ENCODE measurements at regions not wholly inside any gene's neighbourhood (a gene's known extent, or its start where the extent isn't known, plus 50 kb on each side); places are given as distances from the start of the nearest gene placed in this dataset.

DNA sequence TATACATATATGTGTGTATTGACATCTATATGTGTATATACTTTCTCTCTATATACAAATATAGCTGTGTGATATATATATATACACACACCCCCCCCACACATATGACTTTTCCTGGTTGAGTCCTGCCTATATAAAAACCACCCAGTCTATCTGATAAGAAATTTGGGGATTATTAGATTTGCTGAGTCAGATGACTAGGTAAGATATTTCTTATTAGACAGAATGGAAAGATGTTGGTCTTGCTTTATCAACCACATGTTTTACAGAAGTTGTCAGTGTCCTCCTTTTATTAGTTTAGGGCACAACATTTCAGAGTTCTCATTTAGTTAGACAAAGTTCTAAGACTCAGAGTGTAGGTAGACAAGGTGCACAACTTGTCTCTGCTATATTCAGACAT lies 953.3 kb downstream of the METTL15 start:
- TF ChIP-seq, protein P1, sequence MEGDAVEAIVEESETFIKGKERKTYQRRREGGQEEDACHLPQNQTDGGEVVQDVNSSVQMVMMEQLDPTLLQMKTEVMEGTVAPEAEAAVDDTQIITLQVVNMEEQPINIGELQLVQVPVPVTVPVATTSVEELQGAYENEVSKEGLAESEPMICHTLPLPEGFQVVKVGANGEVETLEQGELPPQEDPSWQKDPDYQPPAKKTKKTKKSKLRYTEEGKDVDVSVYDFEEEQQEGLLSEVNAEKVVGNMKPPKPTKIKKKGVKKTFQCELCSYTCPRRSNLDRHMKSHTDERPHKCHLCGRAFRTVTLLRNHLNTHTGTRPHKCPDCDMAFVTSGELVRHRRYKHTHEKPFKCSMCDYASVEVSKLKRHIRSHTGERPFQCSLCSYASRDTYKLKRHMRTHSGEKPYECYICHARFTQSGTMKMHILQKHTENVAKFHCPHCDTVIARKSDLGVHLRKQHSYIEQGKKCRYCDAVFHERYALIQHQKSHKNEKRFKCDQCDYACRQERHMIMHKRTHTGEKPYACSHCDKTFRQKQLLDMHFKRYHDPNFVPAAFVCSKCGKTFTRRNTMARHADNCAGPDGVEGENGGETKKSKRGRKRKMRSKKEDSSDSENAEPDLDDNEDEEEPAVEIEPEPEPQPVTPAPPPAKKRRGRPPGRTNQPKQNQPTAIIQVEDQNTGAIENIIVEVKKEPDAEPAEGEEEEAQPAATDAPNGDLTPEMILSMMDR (IDR thresholded peaks at IDR 0.05; ENCODE audit: insufficient read depth, low read length) = no peak
- TF ChIP-seq, protein P2, sequence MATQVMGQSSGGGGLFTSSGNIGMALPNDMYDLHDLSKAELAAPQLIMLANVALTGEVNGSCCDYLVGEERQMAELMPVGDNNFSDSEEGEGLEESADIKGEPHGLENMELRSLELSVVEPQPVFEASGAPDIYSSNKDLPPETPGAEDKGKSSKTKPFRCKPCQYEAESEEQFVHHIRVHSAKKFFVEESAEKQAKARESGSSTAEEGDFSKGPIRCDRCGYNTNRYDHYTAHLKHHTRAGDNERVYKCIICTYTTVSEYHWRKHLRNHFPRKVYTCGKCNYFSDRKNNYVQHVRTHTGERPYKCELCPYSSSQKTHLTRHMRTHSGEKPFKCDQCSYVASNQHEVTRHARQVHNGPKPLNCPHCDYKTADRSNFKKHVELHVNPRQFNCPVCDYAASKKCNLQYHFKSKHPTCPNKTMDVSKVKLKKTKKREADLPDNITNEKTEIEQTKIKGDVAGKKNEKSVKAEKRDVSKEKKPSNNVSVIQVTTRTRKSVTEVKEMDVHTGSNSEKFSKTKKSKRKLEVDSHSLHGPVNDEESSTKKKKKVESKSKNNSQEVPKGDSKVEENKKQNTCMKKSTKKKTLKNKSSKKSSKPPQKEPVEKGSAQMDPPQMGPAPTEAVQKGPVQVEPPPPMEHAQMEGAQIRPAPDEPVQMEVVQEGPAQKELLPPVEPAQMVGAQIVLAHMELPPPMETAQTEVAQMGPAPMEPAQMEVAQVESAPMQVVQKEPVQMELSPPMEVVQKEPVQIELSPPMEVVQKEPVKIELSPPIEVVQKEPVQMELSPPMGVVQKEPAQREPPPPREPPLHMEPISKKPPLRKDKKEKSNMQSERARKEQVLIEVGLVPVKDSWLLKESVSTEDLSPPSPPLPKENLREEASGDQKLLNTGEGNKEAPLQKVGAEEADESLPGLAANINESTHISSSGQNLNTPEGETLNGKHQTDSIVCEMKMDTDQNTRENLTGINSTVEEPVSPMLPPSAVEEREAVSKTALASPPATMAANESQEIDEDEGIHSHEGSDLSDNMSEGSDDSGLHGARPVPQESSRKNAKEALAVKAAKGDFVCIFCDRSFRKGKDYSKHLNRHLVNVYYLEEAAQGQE (IDR thresholded peaks at IDR 0.05; ENCODE audit: insufficient replicate concordance, low read depth) = no peak

Measured in HL-60 (cell line).